Neural cell (in vitro differentiated cells): ENCODE measurements at regions not wholly inside any gene's neighbourhood (a gene's known extent, or its start where the extent isn't known, plus 50 kb on each side); places are given as distances from the start of the nearest gene placed in this dataset.
"Not testable (repeated sequence)": the region's sequence is repeated elsewhere in the genome, so short reads cannot be mapped to it uniquely, and the experiment has no call there.

Experiments used
- H2AFZ ChIP-seq: fragments of 200-600, 300-800 bp; sonication (generic), shearing (Covaris generic); 2 replicates; pipeline ENCODE4 v1.6.0; 2014; ENCODE audit warnings: low read depth, mild to moderate bottlenecking, antibody characterized with exemption, low read length, moderate library complexity
- H3F3A ChIP-seq: fragments of 200-600 bp; shearing (Covaris generic); 2 replicates; pipeline ENCODE4 v1.6.1; 2016; ENCODE audit warnings: mild to moderate bottlenecking, moderate library complexity, mixed read lengths, antibody characterized with exemption, low read length; ENCODE audit not compliant: insufficient read depth, poor library complexity, severe bottlenecking
- H3K27ac ChIP-seq: fragments of 200-600, 300-800 bp; sonication (generic), shearing (Covaris generic); 2 replicates; pipeline ENCODE4 v1.5.1; 2014; ENCODE audit warnings: mild to moderate bottlenecking, low read length, moderate library complexity
- H3K27me3 ChIP-seq: fragments of 300-800, 200-600 bp; sonication (generic), shearing (Covaris generic); 2 replicates; pipeline ENCODE4 v1.6.0; 2014; ENCODE audit warnings: mild to moderate bottlenecking, low read depth, low read length, moderate library complexity; ENCODE audit not compliant: insufficient read depth
- H3K36me3 ChIP-seq: fragments of 300-800, 200-600 bp; sonication (generic), shearing (Covaris generic); 2 replicates; pipeline ENCODE4 v1.5.1; 2014; ENCODE audit warnings: mild to moderate bottlenecking, antibody characterized with exemption, low read length, moderate library complexity; ENCODE audit not compliant: insufficient read depth
- H3K4me2 ChIP-seq: fragments of 300-800, 200-600 bp; sonication (generic), shearing (Covaris generic); 2 replicates; pipeline ENCODE4 v1.6.0; 2014; ENCODE audit warnings: mild to moderate bottlenecking, low read length
- H3K4me3 ChIP-seq: fragments of 300-800, 200-600 bp; sonication (generic), shearing (Covaris generic); 2 replicates; pipeline ENCODE4 v1.5.1; 2014; ENCODE audit warnings: mild to moderate bottlenecking, low read length, moderate library complexity
- H3K79me2 ChIP-seq: fragments of 200-600 bp; shearing (Covaris generic); replicated peaks from 2 replicates; pipeline ENCODE4 v1.6.0; 2014; ENCODE audit warnings: mild to moderate bottlenecking, low read length, moderate library complexity; ENCODE audit not compliant: insufficient read depth
- H3K9ac ChIP-seq: fragments of 300-800, 200-600 bp; sonication (generic), shearing (Covaris generic); 2 replicates; pipeline ENCODE4 v1.6.1; 2016; ENCODE audit warnings: mild to moderate bottlenecking, low read length, mixed read lengths
- H3K9me2 ChIP-seq: fragments of 200-600 bp; shearing (Covaris generic); 2 replicates; pipeline ENCODE4 v1.6.1; 2016; ENCODE audit warnings: mild to moderate bottlenecking, low read length, mixed read lengths; ENCODE audit not compliant: insufficient read depth
- H3K9me3 ChIP-seq: fragments of 200-600, 300-800 bp; sonication (generic), shearing (Covaris generic); 2 replicates; pipeline ENCODE4 v1.6.1; 2016; ENCODE audit warnings: mild to moderate bottlenecking, mixed run types, low read length, moderate library complexity, mixed read lengths
- H4K20me1 ChIP-seq: fragments of 200-600 bp; shearing (Covaris generic); 2 replicates; pipeline ENCODE4 v1.6.1; 2016; ENCODE audit warnings: mild to moderate bottlenecking, mixed run types; ENCODE audit not compliant: insufficient read depth
- EP300 ChIP-seq: fragments of 450-650 bp; conservative IDR thresholded peaks from 2 replicates; pipeline ENCODE4 v1.6.1; 2014; ENCODE audit warnings: antibody characterized with exemption, mild to moderate bottlenecking, moderate library complexity; ENCODE audit not compliant: poor library complexity, severe bottlenecking
- EZH2 ChIP-seq: fragments of 200-600, 300-800 bp; shearing (Covaris generic), sonication (generic); IDR thresholded peaks from 2 replicates; pipeline ENCODE4 v1.6.1; 2014; ENCODE audit warnings: antibody characterized with exemption, low read length, borderline replicate concordance, mild to moderate bottlenecking; ENCODE audit not compliant: insufficient read depth, poor library complexity, severe bottlenecking
- MXI1 ChIP-seq: fragments of 450-650 bp; conservative IDR thresholded peaks from 2 replicates; pipeline ENCODE4 v1.6.1; 2014; ENCODE audit warnings: antibody characterized with exemption, mild to moderate bottlenecking; ENCODE audit not compliant: poor library complexity, severe bottlenecking
- POLR2AphosphoS5 ChIP-seq: IDR thresholded peaks from 2 replicates; pipeline ENCODE4 v1.6.1; 2012
- RAD21 ChIP-seq: fragments of 450-650 bp; conservative IDR thresholded peaks from 2 replicates; pipeline ENCODE4 v1.6.1; 2014; ENCODE audit warnings: antibody characterized with exemption, mild to moderate bottlenecking, moderate library complexity
- SMC3 ChIP-seq: fragments of 450-650 bp; conservative IDR thresholded peaks from 2 replicates; pipeline ENCODE4 v1.6.1; 2014; ENCODE audit warnings: antibody characterized with exemption, mild to moderate bottlenecking, moderate library complexity; ENCODE audit not compliant: poor library complexity
- TAF1 ChIP-seq: IDR thresholded peaks from 2 replicates; pipeline ENCODE4 v1.6.1; 2012; ENCODE audit warnings: low read depth
- TF ChIP-seq, protein P1 (sequence below): IDR thresholded peaks from 2 replicates; pipeline ENCODE4 v1.6.1; 2012; ENCODE audit warnings: borderline replicate concordance
- TF ChIP-seq, protein P2 (sequence below): fragments of 450-650 bp; IDR thresholded peaks from 2 replicates; pipeline ENCODE4 v1.5.1; 2014; ENCODE audit warnings: antibody characterized with exemption, mild to moderate bottlenecking, moderate library complexity; ENCODE audit not compliant: poor library complexity, severe bottlenecking

DNA sequence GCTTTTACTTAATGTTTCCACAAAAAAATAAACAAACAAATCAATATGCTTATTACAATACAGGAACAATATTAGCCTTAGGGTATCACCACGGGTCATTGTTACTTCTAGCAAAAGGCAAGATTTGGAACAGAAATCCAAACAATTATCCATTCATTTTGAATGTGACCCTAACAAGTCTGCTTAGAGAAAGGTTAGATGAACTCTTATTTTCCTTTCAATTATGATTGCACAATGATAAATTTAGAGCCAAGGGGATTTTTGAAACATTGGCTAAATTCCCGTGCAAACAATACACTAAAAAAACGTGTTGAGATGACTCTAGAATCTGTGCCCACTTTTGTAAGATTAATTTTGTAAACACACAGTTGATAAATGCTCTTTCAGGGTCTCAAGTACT, 474.7 kb downstream of the PCDH7 start:
- Histone ChIP-seq H3K9me3 (peaks cover 3% of the 10 kb centered on the region), H3K4me2 (no peak overlapping the region), H3K9me2 (no peaks in the 10 kb centered on the region), H3K27me3 (no peaks in the 10 kb centered on the region), H3K9ac (no peak overlapping the region), H3K79me2 (no peaks in the 10 kb centered on the region), H4K20me1 (no peaks in the 10 kb centered on the region), H3K27ac (no peak overlapping the region), H3F3A (no peaks in the 10 kb centered on the region), H3K4me3 (no peak overlapping the region), H3K36me3 (no peaks in the 10 kb centered on the region), H2AFZ (no peak overlapping the region)
- TF ChIP-seq RAD21 = no peak
- TF ChIP-seq EZH2 = no peak
- TF ChIP-seq, protein P1, sequence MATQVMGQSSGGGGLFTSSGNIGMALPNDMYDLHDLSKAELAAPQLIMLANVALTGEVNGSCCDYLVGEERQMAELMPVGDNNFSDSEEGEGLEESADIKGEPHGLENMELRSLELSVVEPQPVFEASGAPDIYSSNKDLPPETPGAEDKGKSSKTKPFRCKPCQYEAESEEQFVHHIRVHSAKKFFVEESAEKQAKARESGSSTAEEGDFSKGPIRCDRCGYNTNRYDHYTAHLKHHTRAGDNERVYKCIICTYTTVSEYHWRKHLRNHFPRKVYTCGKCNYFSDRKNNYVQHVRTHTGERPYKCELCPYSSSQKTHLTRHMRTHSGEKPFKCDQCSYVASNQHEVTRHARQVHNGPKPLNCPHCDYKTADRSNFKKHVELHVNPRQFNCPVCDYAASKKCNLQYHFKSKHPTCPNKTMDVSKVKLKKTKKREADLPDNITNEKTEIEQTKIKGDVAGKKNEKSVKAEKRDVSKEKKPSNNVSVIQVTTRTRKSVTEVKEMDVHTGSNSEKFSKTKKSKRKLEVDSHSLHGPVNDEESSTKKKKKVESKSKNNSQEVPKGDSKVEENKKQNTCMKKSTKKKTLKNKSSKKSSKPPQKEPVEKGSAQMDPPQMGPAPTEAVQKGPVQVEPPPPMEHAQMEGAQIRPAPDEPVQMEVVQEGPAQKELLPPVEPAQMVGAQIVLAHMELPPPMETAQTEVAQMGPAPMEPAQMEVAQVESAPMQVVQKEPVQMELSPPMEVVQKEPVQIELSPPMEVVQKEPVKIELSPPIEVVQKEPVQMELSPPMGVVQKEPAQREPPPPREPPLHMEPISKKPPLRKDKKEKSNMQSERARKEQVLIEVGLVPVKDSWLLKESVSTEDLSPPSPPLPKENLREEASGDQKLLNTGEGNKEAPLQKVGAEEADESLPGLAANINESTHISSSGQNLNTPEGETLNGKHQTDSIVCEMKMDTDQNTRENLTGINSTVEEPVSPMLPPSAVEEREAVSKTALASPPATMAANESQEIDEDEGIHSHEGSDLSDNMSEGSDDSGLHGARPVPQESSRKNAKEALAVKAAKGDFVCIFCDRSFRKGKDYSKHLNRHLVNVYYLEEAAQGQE = no peak
- TF ChIP-seq SMC3 = no peak
- no peak for TF ChIP-seq POLR2AphosphoS5
- TF ChIP-seq EP300 = no peak
- TF ChIP-seq, protein P2, sequence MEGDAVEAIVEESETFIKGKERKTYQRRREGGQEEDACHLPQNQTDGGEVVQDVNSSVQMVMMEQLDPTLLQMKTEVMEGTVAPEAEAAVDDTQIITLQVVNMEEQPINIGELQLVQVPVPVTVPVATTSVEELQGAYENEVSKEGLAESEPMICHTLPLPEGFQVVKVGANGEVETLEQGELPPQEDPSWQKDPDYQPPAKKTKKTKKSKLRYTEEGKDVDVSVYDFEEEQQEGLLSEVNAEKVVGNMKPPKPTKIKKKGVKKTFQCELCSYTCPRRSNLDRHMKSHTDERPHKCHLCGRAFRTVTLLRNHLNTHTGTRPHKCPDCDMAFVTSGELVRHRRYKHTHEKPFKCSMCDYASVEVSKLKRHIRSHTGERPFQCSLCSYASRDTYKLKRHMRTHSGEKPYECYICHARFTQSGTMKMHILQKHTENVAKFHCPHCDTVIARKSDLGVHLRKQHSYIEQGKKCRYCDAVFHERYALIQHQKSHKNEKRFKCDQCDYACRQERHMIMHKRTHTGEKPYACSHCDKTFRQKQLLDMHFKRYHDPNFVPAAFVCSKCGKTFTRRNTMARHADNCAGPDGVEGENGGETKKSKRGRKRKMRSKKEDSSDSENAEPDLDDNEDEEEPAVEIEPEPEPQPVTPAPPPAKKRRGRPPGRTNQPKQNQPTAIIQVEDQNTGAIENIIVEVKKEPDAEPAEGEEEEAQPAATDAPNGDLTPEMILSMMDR = no peak
- no peak for TF ChIP-seq TAF1
- TF ChIP-seq MXI1 = no peak

DNA sequence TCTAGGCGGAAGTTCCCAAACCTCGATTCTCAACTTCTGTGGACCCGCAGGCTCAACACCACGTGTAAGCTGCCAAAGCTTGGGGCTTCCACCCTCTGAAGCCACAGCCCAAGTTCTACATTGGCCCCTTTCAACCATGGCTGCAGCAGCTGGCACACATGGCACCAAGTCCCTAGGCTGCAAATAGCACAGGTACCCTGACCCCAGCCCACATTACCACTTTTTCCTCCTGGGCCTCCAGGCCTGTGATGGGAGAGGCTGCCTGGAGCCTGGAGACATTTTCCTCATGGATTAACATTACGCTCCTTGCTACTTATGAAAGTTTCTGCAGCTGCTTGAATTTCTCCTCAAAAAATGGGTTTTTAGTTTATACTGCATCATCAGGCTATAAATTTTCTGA, 479.5 kb downstream of the PCDH7 start:
- no peaks in the 10 kb centered on the region for H3K79me2 ChIP-seq
- H3K9me2 ChIP-seq = no peaks in the 10 kb centered on the region
- no peak for TF ChIP-seq POLR2AphosphoS5
- TF ChIP-seq RAD21 = no peak
- TF ChIP-seq, protein P2 = no peak
- no peak for TF ChIP-seq TAF1
- TF ChIP-seq EP300 = no peak
- no peak for TF ChIP-seq EZH2
- no peak for TF ChIP-seq MXI1
- TF ChIP-seq, protein P1 = no peak
- no peak for TF ChIP-seq SMC3
- no peak overlapping the region for H3K4me3 ChIP-seq
- H3K27me3 ChIP-seq = no peaks in the 10 kb centered on the region
- H3K4me2 ChIP-seq = no peak overlapping the region
- no peak overlapping the region for H2AFZ ChIP-seq
- no peak overlapping the region for H3K9ac ChIP-seq
- H3F3A ChIP-seq = no peaks in the 10 kb centered on the region
- H3K27ac ChIP-seq = no peak overlapping the region
- H3K36me3 ChIP-seq = no peaks in the 10 kb centered on the region
- no peaks in the 10 kb centered on the region for H4K20me1 ChIP-seq
- H3K9me3 ChIP-seq = peaks cover 3% of the 10 kb centered on the region

DNA sequence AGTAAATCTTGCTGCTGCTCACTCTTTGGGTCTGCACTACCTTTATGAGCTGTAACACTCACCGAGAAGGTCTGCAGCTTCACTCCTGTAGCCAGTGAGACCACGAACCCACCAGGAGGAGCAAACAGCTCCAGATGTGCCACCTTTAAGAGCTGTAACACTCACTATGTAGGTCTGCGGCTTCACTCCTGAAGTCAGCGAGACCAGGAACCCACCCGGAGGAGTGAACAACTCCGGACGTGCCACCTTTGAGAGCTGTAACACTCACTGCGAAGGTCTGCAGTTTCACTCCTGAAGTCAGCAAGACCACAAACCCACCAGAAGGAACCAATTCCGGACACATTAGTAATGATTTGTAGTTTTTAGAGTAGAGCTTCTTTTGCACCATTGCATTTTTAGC, 481.9 kb downstream of the PCDH7 start:
- not testable (repeated sequence) for H3K9me2 ChIP-seq, H3K9ac ChIP-seq, H3K27ac ChIP-seq, H3K9me3 ChIP-seq, H4K20me1 ChIP-seq, H3K36me3 ChIP-seq, H2AFZ ChIP-seq, H3K79me2 ChIP-seq, H3K4me2 ChIP-seq, H3F3A ChIP-seq, H3K27me3 ChIP-seq, H3K4me3 ChIP-seq
